Cardiac fibroblast (primary cell): ENCODE measurements at regions not wholly inside any gene's neighbourhood (a gene's known extent, or its start where the extent isn't known, plus 50 kb on each side); places are given as distances from the start of the nearest gene placed in this dataset.

Experiments
- DNase-seq, 2 donors: peaks; one replicate each; pipeline versions ENCODE4 v3.0.0 to v3.0.0-alpha.2; 2010; ENCODE audit warnings: low read depth in 2 of 2
- H3K4me3 ChIP-seq, 2 donors: replicated peaks in 1 of 2; 1 replicate in 1 of 2; 2 replicates in 1 of 2; pipeline ENCODE4 v1.5.1; 2011; ENCODE audit warnings: low read depth in 2 of 2, low read length in 2 of 2, mild to moderate bottlenecking in 2 of 2, moderate library complexity in 1 of 2
- CTCF ChIP-seq: IDR thresholded peaks from one replicate; pipeline ENCODE4 v1.5.1; 2011; ENCODE audit warnings: low read depth, mild to moderate bottlenecking, low read length, inconsistent platforms

DNA sequence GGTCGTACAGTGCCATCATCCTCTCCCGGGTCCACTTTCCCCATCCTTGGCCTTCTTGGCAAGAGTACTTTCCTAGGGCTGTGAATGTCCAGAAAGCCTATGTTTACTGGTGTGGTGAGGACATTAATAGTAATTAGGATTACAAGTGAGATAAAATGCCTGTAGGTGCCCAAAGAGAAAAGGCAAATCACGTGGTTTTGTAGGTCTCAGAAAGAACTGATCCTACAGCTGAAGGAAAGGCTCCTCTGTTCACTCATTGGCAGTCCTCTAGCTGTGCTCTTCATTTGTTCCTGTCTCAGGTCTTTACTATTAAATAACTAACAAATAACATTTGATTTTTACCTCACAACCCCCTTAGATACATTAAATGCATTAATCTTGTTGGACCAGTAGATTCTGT lies 220.1 kb upstream of the CBLB start:
- TF ChIP-seq CTCF = no peak
- H3K4me3 ChIP-seq = no peak overlapping the region
- DNase-seq = no peak

- no peak for DNase-seq
- H3K4me3 ChIP-seq = no peak overlapping the region
- TF ChIP-seq CTCF = no peak
Measured at GRCh38 chr3:106089806-106090205, 221.0 kb upstream of the CBLB start.

GRCh38 chr3:106092792-106093191 lies 224.0 kb upstream of the CBLB start:
- no peak overlapping the region for H3K4me3 ChIP-seq
- no peak for DNase-seq
- TF ChIP-seq CTCF = no peak

DNA sequence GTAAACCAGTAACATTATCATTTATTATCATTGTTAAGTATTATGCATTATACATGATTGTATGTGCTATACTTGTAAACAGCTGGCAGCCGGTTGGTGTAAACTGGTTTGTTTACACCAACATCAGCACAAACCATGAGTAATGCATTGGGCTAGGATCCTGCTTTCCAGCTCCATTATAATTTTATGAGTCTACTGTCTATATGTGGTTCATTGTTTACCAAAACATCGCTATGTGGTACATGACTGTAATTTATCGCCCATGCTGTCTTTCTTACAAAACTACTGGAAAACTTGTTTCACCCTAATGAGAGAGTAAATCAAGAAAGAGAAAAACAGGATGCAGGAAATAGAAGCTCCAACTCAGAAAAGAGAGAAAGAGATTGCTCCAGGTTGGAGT lies 224.8 kb upstream of the CBLB start:
- no peak overlapping the region for H3K4me3 ChIP-seq
- no peak for DNase-seq
- no peak for TF ChIP-seq CTCF

GRCh38 chr3:106097817-106098435 lies 229.1 kb upstream of the CBLB start:
- DNase-seq = no peak
- no peak overlapping the region for H3K4me3 ChIP-seq
- TF ChIP-seq CTCF = no peak

- no peak for TF ChIP-seq CTCF
- H3K4me3 ChIP-seq = no peak overlapping the region
- DNase-seq = no peak
Measured at GRCh38 chr3:106103383-106103782, 234.6 kb upstream of the CBLB start.

DNA sequence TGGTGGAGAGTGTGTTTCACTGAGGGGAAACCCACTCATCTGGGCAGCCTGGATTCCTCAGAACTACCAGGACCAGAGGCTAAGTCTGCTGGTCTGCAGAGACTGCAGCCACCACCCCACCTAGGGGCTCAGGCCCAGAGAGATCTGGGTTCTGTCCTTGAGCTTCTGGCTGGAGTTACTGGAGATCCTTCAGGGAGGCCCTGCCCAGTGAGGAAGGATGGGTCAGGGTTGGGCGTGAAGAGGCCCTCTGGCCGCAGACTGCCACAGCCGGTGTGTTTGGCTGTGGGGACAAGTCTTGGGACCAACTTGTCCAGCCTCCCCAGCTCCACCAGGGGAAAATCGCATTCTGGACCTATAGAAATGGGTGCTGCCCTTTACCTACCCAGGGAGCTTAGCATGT lies 235.3 kb upstream of the CBLB start:
- DNase-seq = no peak
- no peak for TF ChIP-seq CTCF
- H3K4me3 ChIP-seq = no peak overlapping the region
